GM18499 (cell line): ENCODE measurements at regions not wholly inside any gene's neighbourhood (a gene's known extent, or its start where the extent isn't known, plus 50 kb on each side); places are given as distances from the start of the nearest gene placed in this dataset.
"Not testable (repeated sequence)": the region's sequence is repeated elsewhere in the genome, so short reads cannot be mapped to it uniquely, and the experiment has no call there.

Experiments
- ATAC-seq: cut with Tn5 transposase; IDR thresholded peaks from one replicate; pipeline ENCODE4 v1.9.1; 2021; ENCODE audit warnings: moderate number of reproducible peaks; ENCODE audit not compliant: insufficient read depth, unreplicated experiment

DNA sequence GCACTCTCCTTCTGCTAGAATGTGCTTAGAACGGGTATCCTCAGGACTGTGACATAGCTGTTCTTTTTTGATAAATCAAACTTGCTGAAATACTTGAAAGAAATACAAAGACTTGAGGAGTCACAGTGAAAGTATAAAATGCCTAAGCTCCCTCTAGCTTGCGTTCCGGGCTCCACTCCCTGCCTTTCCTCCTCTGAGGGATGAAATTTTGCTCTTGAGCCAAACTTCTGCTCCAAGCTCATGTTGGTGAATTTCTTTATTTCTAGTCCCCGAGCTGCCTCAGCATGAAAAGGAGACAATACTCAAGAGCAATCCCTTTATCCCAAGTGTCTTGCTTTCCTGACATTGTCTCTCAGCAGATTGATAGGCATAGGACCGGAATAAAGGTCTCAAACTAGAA, 499.6 kb upstream of the ADARB2 start:
- no peak for ATAC-seq

DNA sequence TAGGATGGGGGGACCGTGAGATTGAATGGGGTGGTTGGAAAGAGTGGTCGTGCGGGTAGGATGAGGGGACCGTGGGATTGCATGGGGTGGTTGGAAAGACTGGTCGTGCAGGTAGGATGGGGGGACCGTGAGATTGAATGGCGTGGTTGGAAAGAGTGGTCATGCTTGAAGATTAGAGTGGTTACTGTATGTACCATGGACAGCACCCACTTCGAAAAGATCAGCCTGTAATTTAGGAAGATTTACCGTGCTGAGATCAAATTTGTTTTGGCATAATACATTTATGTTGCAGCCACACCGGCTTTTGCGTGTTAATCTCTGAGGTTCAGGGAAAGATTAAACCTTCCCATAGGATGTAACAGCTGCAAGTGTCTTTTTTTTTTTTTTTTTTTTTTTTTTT, 495.2 kb upstream of the ADARB2 start:
- no peak for ATAC-seq

DNA sequence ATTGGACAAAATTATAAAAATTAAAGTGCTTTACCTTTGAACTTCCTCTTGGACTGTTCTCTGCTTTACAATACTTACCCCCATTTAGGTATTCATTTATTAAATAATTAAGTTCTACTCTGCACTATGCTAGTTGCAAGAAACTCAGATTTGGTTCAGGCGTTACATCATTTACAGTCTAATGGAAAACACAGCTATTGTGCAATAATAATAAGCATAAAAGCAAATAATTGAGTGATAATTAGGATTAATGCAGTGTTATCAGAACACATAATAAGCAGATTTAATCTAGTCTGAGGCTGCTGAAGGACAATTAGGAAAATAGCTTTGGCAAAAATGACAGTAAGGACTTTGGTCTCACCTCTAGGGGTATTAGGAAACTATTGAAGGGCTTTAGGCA, 493.2 kb upstream of the ADARB2 start:
- ATAC-seq: no peak

DNA sequence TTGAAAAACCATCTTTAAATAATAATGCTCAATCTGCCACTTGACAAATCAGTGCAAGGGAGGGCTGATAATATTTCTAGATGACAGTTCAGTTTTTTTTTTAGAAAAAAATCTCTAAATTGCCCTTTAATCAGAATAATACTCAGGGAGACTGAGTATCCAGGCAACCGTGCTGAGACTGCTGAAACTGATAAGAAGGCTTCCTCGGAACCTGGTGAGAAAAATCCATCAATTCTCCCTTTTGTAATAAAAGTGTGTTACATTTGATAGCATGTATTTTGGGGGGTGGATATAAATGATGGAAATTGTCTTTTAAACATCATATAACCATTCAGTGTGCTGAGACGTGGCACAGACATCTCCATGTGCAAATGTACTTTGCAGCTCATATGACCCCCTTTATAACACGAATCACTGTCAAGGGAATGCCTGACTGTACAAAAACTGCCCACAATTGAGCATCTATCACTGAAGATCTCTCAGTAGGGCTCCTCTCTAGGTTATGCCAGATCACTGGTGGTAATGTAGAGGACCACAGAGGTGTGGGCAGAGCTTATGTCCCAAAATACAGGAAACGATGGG, 491.1 kb upstream of the ADARB2 start:
- ATAC-seq: no peak

DNA sequence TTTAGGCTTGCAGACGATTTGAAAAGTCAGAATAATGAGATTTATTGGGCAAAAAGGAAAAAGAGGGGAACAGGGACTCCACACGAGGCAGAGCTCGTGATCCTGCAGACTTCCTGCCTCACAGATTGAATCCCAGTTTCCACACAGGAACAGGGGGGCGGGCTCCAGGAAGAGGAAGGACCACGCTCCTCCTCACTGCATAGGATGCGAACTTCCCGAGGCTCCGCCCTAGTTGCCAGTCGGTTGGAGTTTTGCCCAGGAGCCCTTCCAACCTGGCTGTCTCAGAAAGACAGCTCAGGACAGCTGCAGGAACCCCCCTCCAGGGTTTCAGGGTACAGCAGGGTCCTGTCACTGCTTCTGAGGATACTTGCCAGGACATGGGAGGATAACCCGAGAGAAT, 488.3 kb upstream of the ADARB2 start:
- no peak for ATAC-seq

DNA sequence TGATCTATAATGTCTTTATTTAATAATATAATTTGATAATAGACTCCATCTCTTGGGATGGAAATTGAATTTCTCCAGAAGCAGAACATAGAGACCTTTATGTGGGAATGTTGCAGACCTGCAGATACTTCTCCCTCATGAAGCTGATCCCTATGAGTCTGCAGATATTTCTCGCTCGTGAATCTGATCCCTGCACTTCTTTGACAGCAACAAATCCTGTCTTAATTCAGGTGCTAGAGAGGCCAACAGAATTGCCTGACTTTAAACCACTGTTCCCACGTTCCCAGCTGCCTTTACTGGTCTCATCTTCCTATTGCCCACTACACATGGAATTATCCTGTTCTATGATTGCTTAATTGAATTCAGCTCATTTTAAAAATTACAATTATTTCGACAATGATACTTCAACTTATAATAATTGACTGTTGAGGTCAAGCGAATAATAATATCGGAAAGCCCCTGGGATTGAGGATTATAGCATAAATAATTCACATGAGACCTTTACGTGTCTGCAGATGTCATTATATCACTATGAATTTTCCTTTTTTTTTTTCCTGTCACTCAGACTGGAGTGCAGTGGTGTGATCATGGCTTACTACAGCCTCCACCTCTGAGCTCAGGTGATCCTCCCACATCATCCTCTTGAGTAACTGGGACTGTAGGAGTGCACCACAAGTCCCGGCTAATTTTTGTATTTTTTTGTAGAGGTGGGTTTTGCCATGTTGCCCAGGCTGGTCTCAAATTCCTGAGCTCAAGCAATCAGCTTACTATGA, 486.4 kb upstream of the ADARB2 start:
- ATAC-seq: no peak

DNA sequence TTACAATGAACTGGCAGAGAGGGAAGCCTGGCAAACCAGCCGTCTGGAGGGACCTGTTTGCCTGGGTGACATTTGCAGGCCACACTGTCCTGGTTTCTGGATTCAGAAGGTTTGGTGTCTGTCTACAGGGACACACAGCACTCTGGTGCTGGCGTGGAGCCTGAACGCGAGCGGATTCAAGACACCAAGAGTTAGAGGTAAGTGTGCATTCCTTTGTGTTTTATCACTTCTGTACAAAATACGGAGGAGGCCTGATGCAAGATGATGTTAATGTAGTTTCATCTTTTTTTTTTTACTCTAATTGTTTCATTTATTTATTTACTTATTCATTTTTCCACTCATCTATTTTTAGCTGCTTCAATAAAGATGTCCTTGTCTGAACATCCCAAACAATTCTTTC, 485.3 kb upstream of the ADARB2 start:
- no peak for ATAC-seq

DNA sequence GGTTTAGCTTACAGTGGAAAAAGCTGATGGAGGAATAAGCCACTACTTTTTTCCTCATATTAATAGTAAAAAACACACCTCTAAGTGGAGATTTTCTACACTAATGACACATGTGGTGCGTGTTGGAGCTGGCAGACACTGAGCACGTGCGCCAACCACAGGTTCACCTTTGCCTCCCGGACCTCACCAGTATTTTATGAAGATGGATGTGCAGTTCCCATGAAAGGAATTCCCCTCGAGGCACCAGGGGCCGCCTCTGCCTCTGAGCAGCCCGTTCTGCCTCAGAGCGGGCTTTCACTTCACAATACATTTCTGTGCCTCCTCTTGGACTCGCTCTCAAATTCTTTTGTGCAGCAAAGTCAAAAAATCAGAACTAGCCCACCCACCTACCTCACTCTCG, 477.5 kb upstream of the ADARB2 start:
- no peak for ATAC-seq

DNA sequence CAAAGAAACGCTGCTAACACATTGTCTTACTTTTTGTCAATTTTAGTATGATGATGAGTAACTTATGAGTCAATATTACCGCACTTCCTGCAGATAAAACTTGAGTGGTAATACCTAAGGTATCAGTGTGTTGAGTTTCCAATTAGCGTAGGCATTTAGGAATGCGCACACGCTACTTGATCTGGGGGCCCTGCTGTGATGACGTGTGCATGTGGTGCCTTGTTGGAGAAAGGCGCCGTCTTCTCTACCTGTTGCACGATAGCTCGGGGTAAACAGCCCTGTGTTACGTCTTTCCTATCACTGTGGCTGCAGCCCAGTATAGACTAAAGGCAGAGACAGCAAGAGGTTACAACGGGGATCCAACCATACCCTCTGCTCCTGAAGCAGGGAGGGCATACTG, 476.8 kb upstream of the ADARB2 start:
- ATAC-seq: no peak

DNA sequence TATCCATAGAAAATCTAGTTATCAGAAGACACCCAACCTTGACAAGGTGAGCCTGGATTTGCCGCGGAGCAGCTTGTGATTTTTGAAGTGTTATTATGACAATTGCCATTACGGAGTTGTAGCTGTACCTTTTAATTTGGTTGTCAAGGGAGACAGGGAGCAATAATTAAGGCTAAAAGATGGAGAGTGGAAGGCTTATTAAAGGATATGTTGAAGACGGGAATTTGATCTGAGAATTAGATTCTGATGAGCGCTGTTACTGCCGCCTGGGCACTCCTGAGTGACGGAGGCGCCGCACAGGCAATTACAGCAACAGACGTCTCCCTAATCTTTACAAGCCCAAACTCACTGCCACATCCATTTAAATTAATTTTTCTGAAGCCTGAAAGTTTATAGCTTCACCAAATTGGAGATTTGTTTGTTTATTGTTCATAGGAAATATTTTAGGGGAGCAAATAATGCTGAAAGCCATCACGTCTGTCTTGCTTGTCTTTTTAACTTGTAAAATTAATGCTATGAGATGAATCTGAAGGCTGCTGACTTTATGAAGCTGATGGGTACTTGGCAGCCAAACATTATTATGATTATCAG, 475.0 kb upstream of the ADARB2 start:
- ATAC-seq: no peak

DNA sequence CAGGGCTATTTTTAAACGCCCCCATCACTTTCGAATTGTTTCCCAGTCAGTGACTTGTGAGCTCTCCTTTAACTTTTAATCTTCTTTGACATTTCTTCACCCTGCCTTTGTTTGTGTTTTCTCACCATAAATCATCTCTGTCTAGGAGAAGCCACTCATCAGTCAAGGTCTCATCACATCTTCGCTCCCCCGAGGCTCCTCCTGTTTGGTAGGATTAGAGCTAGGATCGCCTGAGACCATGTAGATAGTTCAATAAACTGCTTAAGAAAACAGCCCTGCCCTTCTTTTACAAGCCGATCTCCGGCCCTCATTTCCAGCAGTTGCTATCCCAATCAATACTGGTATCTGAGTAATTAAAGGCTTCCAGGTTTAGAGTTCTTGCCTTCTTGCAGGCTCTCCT, 472.8 kb upstream of the ADARB2 start:
- no peak for ATAC-seq

DNA sequence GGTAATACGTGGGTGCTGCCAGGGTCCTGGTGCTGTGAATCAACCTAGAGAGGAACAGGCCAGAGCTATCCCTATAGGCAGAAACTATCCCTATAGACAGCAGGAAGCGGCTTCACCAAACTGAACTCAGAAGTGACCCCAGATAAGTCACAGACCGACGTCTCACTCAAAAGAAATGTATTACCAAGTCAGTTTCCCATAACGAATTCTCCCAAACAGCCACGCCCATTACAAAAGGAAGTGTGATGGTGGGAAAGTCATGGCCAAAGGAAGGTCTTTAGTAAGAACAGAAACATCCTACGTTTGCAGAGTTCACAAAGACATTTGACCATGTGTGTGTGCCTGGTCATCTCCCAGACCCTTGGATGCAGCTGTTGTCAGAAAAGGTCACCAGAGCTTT, 470.8 kb upstream of the ADARB2 start:
- no peak for ATAC-seq

DNA sequence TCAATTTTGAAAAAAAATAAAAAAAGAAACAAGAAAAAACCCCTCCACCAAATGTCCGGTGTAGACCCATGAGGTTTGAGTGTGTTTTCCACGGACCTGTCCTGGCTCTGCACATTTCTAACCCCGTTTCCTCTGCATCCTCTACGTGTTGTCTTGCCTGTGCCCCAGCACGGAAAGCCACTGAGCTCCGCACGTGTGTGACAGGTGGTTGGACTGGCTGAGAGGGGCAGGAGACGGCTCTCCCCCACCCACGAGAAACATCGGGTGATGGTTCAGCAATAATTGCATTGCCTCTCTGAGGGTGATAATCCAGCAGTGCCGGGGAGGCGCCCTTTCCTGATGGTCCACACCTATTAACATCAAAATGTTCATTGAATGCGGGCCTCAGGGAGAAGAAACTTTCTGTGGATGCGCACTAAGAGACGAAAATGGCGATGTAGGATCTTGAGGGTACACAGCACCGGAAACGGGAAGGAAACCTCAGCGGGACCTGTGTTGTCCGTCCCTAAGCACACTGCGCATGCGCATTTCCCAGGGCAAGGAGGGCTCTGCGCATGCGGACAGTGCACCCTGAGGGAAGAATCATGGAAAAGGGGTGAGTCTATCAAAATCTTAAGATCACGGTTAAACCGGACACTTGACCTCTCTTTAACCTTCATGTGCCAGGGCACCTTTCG, 470.1 kb upstream of the ADARB2 start:
- ATAC-seq: no peak

DNA sequence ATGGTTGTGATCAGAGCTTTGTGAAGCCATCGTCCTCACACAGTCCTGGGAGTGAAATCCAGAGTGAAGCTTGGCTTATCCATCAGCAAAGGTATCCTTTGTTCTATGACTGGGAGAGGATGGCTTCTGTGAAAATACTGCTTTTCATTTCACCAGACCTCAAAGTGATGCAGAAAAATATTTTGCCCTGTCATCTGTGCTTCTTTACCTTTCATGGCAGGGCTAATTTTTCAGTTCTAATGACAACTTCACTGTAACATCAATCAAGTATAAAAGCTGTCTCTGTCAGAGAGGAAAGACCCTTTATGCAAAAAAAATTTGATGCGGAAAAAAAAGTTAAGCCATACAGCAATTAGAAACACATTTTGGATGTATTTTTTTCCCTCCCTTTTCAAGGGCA, 468.1 kb upstream of the ADARB2 start:
- ATAC-seq: no peak

DNA sequence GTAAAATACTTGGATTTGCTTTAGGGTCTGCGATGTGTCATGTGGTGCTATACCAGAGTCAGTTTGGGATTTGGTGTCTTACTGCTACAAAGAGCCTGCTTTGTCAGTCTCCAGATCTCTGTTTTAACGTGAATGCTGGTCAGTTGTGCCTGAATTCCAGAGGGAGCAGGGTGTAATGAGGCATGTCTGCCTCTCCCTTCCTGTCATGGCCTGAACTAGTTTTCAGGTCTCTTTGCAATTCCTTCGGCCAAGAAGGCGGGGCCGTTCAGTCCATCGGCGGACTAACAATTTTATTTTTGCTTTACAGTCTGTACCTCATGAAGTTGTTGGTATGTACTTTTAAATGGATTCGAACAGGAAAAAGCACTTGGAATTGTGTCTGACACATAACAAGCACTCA, 465.1 kb upstream of the ADARB2 start:
- no peak for ATAC-seq

DNA sequence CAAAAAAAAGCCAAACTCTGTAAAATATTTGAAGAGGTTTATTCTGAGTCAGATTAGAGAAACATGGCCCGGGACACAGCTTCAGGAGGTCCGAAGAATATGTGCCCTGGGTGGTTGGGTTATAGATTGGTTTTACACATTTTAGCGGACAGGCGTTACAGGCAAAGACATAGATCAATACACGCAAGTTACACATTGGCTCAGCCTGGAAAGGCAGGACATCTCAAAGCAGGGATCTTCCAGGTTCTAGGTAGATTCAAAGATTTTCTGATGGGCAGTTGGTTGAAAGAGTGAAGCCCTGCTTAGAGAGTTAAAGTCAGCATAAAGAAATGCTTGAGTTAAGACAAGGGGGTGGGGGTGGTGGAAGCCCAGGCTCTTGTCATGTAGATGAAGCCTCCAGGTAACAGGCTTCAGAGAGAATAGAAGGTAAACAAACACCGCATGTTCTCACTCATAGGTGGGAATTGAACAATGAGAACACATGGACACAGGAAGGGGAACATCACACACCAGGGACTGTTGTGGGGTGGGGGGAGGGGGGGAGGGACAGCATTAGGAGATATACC, 464.3 kb upstream of the ADARB2 start:
- no peak for ATAC-seq

DNA sequence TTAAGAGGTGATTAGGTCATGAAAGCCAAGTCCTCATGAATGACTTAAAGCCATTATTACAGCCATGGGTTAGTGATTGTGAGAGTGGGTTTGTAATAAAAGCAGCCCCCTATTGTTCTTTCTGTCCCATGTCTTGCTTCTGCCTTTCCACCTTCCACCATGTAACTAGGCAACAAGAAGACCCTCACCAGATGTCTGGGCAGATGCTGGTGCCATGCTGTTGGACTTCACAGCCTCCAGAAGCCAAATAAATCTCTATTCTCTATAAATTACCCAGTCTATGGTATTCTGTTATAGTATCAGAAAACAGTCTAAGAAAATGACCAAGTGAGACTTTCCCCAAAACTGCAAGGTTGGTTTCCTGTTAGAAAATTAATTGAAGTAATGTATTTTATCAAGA, 460.3 kb upstream of the ADARB2 start:
- ATAC-seq: no peak

DNA sequence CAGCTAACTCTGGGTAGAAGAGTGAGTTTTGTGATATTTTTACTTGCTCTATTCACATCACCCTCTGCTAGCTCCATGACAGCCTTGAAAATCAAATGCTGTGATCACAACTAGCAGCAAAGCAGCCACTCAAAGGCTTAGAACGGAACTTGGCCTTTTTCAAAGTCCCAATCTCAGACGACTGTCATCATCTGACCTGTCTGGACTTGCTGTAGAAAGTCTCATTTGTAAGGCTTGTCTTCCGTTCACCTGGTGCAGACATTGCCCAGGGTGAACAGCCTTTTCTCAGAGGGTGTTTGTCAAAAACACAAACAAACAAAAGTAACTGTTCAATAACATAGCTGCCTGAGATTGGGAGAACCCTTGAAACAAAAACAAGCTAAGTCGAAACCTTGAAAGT, 458.9 kb upstream of the ADARB2 start:
- no peak for ATAC-seq

DNA sequence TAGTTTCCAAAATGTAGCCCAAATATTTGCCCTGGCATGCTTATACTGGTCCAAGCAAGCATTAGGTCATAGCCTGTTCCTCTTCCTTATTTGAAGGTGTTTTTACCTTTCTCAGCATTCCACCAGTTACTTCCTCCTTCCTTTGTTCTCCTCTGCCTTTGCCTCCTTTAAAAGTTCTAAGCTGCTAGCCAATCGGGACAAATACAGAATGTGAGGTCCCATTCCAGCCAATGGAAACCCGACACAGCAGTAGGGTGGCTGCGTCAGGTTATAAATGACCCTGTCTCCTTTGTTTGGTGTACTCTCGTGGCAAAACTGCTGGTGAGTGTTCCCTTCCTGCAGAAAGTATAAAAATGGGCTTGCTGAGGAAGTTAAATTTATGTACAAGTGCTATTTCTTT, 452.0 kb upstream of the ADARB2 start:
- not testable (repeated sequence) for ATAC-seq

DNA sequence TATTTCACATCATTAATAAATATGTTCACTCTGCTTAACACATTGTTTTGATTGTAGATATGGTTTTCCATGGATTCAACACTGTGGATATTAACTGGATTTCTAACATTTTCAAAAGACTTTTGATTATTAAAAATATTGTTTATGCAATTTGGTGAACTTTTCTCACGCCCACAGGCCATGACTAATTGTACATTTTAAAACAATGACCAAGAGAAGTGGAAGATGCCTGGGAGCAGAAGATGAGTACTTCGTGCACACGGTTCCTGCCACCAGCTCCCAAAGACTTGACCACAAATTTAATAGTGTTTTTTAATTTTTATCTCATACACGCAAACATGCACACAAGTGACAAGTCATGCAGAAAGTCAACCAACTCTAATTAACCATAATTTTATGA, 451.0 kb upstream of the ADARB2 start:
- ATAC-seq: no peak

DNA sequence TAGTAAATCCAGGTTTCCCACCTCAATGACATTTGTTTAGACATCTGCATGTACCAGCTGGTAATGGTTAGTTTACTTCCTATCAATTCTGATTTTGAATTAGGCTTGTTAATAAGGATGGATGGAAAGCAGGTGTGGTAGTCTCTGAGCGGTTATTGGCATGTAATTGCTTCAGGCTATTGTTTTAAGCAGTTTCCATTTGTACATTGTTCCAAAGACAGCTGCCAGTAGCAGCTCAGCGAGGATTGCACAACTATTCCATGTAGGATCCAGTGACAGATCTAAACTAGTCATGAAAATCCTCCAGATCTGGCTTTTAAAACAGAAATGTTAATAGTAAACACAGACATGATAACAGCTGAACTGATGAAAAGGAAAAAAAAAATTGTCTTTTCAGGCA, 436.0 kb upstream of the ADARB2 start:
- no peak for ATAC-seq
